ENCODE measurements at regions not wholly inside any gene's neighbourhood (a gene's known extent, or its start where the extent isn't known, plus 50 kb on each side); places are given as distances from the start of the nearest gene placed in this dataset.

- H3K79me2 ChIP-seq (ENCODE audit: control insufficient read depth, insufficient read depth, low read length): no peaks in the 10 kb centered on the region
- no peaks in the 10 kb centered on the region for H3K9me3 ChIP-seq (replicated peaks; ENCODE audit: control insufficient read depth, insufficient read depth, low read length)
- SMC1A ChIA-PET (ENCODE audit: uncharacterized antibody, unreplicated experiment): no interaction called here
- intact Hi-C loops (cut with micrococcal nuclease; ENCODE audit: unreplicated experiment) (no loop called here), in situ Hi-C loops (cut with MboI) (no loop called here)
- H3K4me2 ChIP-seq (ENCODE audit: control insufficient read depth, insufficient read depth): no peak overlapping the region
- no peak overlapping the region for H3K4me3 ChIP-seq
- RAD21 ChIA-PET (ENCODE audit: unreplicated experiment): no interaction called here
- TF ChIP-seq ZNF274 (IDR thresholded peaks at IDR 0.05; ENCODE audit: insufficient read depth, insufficient read length): no peak
- TF ChIP-seq TARDBP (IDR thresholded peaks at IDR 0.05; ENCODE audit: borderline replicate concordance): no peak
- no peak overlapping the region for H3K27ac ChIP-seq (ENCODE audit: control insufficient read depth, insufficient read depth)
- H2AFZ ChIP-seq (ENCODE audit: control insufficient read depth, low read depth, low read length): no peak overlapping the region
- no peak overlapping the region for H3K9ac ChIP-seq (ENCODE audit: control insufficient read depth, insufficient read depth, low read length)
- DNase-seq (ENCODE audit: low read depth, low spot score) (no peak), ATAC-seq (no peak), FAIRE-seq (no peak)
- no TSS peak for BruUV-seq (replicated peaks)
- H4K20me1 ChIP-seq (ENCODE audit: control insufficient read depth, insufficient read depth): no peaks in the 10 kb centered on the region
- H3K27me3 ChIP-seq (replicated peaks in 1 of 2; ENCODE audit: control insufficient read depth in 2 of 2, insufficient read depth in 2 of 2, low read length in 1 of 2): no peaks in the 10 kb centered on the region; a peak in 3 of 4 replicates
- POLR2A ChIA-PET: no interaction called here
- CTCF ChIA-PET: no interaction called here
- no peaks in the 10 kb centered on the region for H3K36me3 ChIP-seq (ENCODE audit: control insufficient read depth in 2 of 2, insufficient read depth in 2 of 2, low read length in 1 of 2)
- H3K4me1 ChIP-seq (ENCODE audit: control insufficient read depth, insufficient read depth, low read length): no peaks in the 10 kb centered on the region
- WGBS (ENCODE audit: insufficient coverage, insufficient replicate concordance, low lambda C conversion rate, missing lambda C conversion rate): 64% methylated on average over 25 of the region's 25 CpGs
These were observed 76.2 kb upstream of the HDAC4 start for GRCh38 chr2:239476757-239477585.

- no peaks in the 10 kb centered on the region; a peak in 3 of 4 replicates for H3K27me3 ChIP-seq (replicated peaks in 1 of 2; ENCODE audit: control insufficient read depth in 2 of 2, insufficient read depth in 2 of 2, low read length in 1 of 2)
- CTCF ChIA-PET: no interaction called here
- no peaks in the 10 kb centered on the region for H3K4me1 ChIP-seq (ENCODE audit: control insufficient read depth, insufficient read depth, low read length)
- SMC1A ChIA-PET (ENCODE audit: uncharacterized antibody, unreplicated experiment): no interaction called here
- DNase-seq (ENCODE audit: low read depth, low spot score) (no peak), ATAC-seq (no peak), FAIRE-seq (no peak)
- in situ Hi-C loops (cut with MboI): no loop called here
- H3K36me3 ChIP-seq (ENCODE audit: control insufficient read depth in 2 of 2, insufficient read depth in 2 of 2, low read length in 1 of 2): no peaks in the 10 kb centered on the region
- POLR2A ChIA-PET: no interaction called here
- RAD21 ChIA-PET (ENCODE audit: unreplicated experiment): no interaction called here
- intact Hi-C loops (cut with micrococcal nuclease; ENCODE audit: unreplicated experiment): no loop called here
- H3K27ac ChIP-seq (ENCODE audit: control insufficient read depth, insufficient read depth): no peak overlapping the region
- BruUV-seq (replicated peaks): no TSS peak
- no peak overlapping the region for H3K9ac ChIP-seq (ENCODE audit: control insufficient read depth, insufficient read depth, low read length)
- H2AFZ ChIP-seq (ENCODE audit: control insufficient read depth, low read depth, low read length): no peak overlapping the region
- H3K4me2 ChIP-seq (ENCODE audit: control insufficient read depth, insufficient read depth): no peak overlapping the region
- 41% methylated on average over 14 of the region's 14 CpGs for WGBS (ENCODE audit: insufficient coverage, insufficient replicate concordance, low lambda C conversion rate, missing lambda C conversion rate)
- no peaks in the 10 kb centered on the region for H3K9me3 ChIP-seq (replicated peaks; ENCODE audit: control insufficient read depth, insufficient read depth, low read length)
- H3K4me3 ChIP-seq: no peak overlapping the region
- H3K79me2 ChIP-seq (ENCODE audit: control insufficient read depth, insufficient read depth, low read length): no peaks in the 10 kb centered on the region
- H4K20me1 ChIP-seq (ENCODE audit: control insufficient read depth, insufficient read depth): no peaks in the 10 kb centered on the region
- TF ChIP-seq NKRF (conservative IDR thresholded peaks at IDR 0.05) (no peak), MAX (IDR thresholded peaks at IDR 0.05; ENCODE audit: low read depth, low read length) (no peak), JUND (IDR thresholded peaks at IDR 0.05; ENCODE audit: low read depth, low read length) (no peak), KAT2A (conservative IDR thresholded peaks at IDR 0.05; ENCODE audit: control insufficient read depth, low read depth, low read length) (no peak), RUNX3 (IDR thresholded peaks at IDR 0.05; ENCODE audit: low read length) (no peak), FOXM1 (IDR thresholded peaks at IDR 0.05; ENCODE audit: low read depth, low read length) (no peak), ZNF687 (IDR thresholded peaks at IDR 0.05) (no peak)
These were observed 75.4 kb upstream of the HDAC4 start for GRCh38 chr2:239476029-239476756.

All from GM12878 (cell line).